ENCODE measurements at regions not wholly inside any gene's neighbourhood (a gene's known extent, or its start where the extent isn't known, plus 50 kb on each side); places are given as distances from the start of the nearest gene placed in this dataset.

GRCh38 chr5:86814907-86815306 is 197.2 kb downstream of the COX7C start:
- Histone ChIP-seq H3K36me3 (no peaks in the 10 kb centered on the region), H3K9ac (no peak overlapping the region), H3K27me3 (no peaks in the 10 kb centered on the region), H3K27ac (no peak overlapping the region), H3K9me3 (replicated peaks in 1 of 11) (no peaks in the 10 kb centered on the region), H3K4me3 (no peak overlapping the region), H4K20me1 (no peaks in the 10 kb centered on the region), H3K4me1 (peaks cover 0 to 18% (median 3%) of the 10 kb centered on the region in 10 experiments; a peak in 6 of 20 replicates), H3K4me2 (no peak overlapping the region)
- no peak for TF ChIP-seq Cebpa-rat (IDR thresholded peaks at IDR 0.05)

GRCh38 chr5:86824637-86825036 is 206.9 kb downstream of the COX7C start:
- Histone ChIP-seq H4K20me1 (no peaks in the 10 kb centered on the region), H3K36me3 (no peaks in the 10 kb centered on the region), H3K27me3 (no peaks in the 10 kb centered on the region), H3K9me3 (replicated peaks in 1 of 11) (no peaks in the 10 kb centered on the region), H3K9ac (no peak overlapping the region), H3K27ac (no peak overlapping the region), H3K4me2 (no peak overlapping the region), H3K4me1 (no peaks in the 10 kb centered on the region), H3K4me3 (no peak overlapping the region)
- TF ChIP-seq Cebpa-rat (IDR thresholded peaks at IDR 0.05), result no peak

- H4K20me1 ChIP-seq, result no peaks in the 10 kb centered on the region
- TF ChIP-seq Cebpa-rat (IDR thresholded peaks at IDR 0.05), result no peak
- H3K4me3 ChIP-seq, result no peak overlapping the region
- H3K36me3 ChIP-seq, result no peaks in the 10 kb centered on the region
- no peaks in the 10 kb centered on the region for H3K27me3 ChIP-seq
- no peak overlapping the region for H3K4me2 ChIP-seq
- no peaks in the 10 kb centered on the region for H3K4me1 ChIP-seq
- no peak overlapping the region for H3K27ac ChIP-seq
- H3K9ac ChIP-seq, result no peak overlapping the region
- peaks cover 0 to 10% (median 0%) of the 10 kb centered on the region in 11 experiments; a peak in 5 of 22 replicates for H3K9me3 ChIP-seq (replicated peaks in 1 of 11)
Observed at GRCh38 chr5:86831128-86831527, 213.4 kb downstream of the COX7C start.

GRCh38 chr5:86833868-86834267 is 216.1 kb downstream of the COX7C start:
- no peak overlapping the region for H3K4me2 ChIP-seq
- H3K4me1 ChIP-seq, result no peaks in the 10 kb centered on the region
- peaks cover 0 to 10% (median 0%) of the 10 kb centered on the region in 11 experiments; a peak in 5 of 22 replicates for H3K9me3 ChIP-seq (replicated peaks in 1 of 11)
- H3K9ac ChIP-seq, result no peak overlapping the region
- no peak overlapping the region for H3K27ac ChIP-seq
- TF ChIP-seq Cebpa-rat (IDR thresholded peaks at IDR 0.05), result no peak
- no peaks in the 10 kb centered on the region for H4K20me1 ChIP-seq
- H3K4me3 ChIP-seq, result no peak overlapping the region
- no peaks in the 10 kb centered on the region for H3K36me3 ChIP-seq
- H3K27me3 ChIP-seq, result no peaks in the 10 kb centered on the region

- Histone ChIP-seq H3K27ac (no peak overlapping the region), H3K4me3 (no peak overlapping the region), H3K36me3 (no peaks in the 10 kb centered on the region), H3K4me2 (no peak overlapping the region), H4K20me1 (no peaks in the 10 kb centered on the region), H3K9ac (no peak overlapping the region), H3K9me3 (replicated peaks in 1 of 11) (no peaks in the 10 kb centered on the region), H3K27me3 (no peaks in the 10 kb centered on the region), H3K4me1 (no peaks in the 10 kb centered on the region)
- TF ChIP-seq Cebpa-rat (IDR thresholded peaks at IDR 0.05), result no peak
Observed at GRCh38 chr5:86837610-86838009, 219.9 kb downstream of the COX7C start.

- no peaks in the 10 kb centered on the region for H4K20me1 ChIP-seq
Observed at GRCh38 chr5:86838083-86838482, 220.3 kb downstream of the COX7C start.

GRCh38 chr5:86841000-86841644 is 223.4 kb downstream of the COX7C start:
- H3K9ac ChIP-seq, result no peak overlapping the region
- H3K27ac ChIP-seq, result no peak overlapping the region
- H3K9me3 ChIP-seq (replicated peaks in 1 of 11), result no peaks in the 10 kb centered on the region
- H3K36me3 ChIP-seq, result no peaks in the 10 kb centered on the region
- no peaks in the 10 kb centered on the region for H4K20me1 ChIP-seq
- H3K4me1 ChIP-seq, result no peaks in the 10 kb centered on the region
- no peak for TF ChIP-seq Cebpa-rat (IDR thresholded peaks at IDR 0.05)
- no peak overlapping the region for H3K4me3 ChIP-seq
- H3K27me3 ChIP-seq, result no peaks in the 10 kb centered on the region
- H3K4me2 ChIP-seq, result no peak overlapping the region

More at GRCh38 chr5:86838083-86838482, 220.3 kb downstream of the COX7C start:
- H3K4me2 ChIP-seq, result no peak overlapping the region
- no peaks in the 10 kb centered on the region for H3K27me3 ChIP-seq
- H3K4me1 ChIP-seq, result no peaks in the 10 kb centered on the region
- no peaks in the 10 kb centered on the region for H3K36me3 ChIP-seq
- H3K9me3 ChIP-seq (replicated peaks in 1 of 11), result no peaks in the 10 kb centered on the region
- H3K9ac ChIP-seq, result no peak overlapping the region
- no peak overlapping the region for H3K27ac ChIP-seq
- no peak overlapping the region for H3K4me3 ChIP-seq
- TF ChIP-seq Cebpa-rat (IDR thresholded peaks at IDR 0.05), result no peak

GRCh38 chr5:86858442-86858841 is 240.7 kb downstream of the COX7C start:
- H3K36me3 ChIP-seq, result no peaks in the 10 kb centered on the region
- no peak overlapping the region for H3K4me2 ChIP-seq
- H3K9me3 ChIP-seq (replicated peaks in 1 of 11), result peaks cover 0 to 2% (median 0%) of the 10 kb centered on the region in 11 experiments; a peak in 2 of 22 replicates
- no peak for TF ChIP-seq Cebpa-rat (IDR thresholded peaks at IDR 0.05)
- peaks cover 0 to 5% (median 0%) of the 10 kb centered on the region in 10 experiments; a peak in 3 of 20 replicates for H3K4me1 ChIP-seq
- no peak overlapping the region for H3K4me3 ChIP-seq
- H3K9ac ChIP-seq, result no peak overlapping the region
- H3K27ac ChIP-seq, result no peak overlapping the region
- no peaks in the 10 kb centered on the region for H3K27me3 ChIP-seq
- H4K20me1 ChIP-seq, result no peaks in the 10 kb centered on the region

- Histone ChIP-seq H3K4me2 (no peak overlapping the region), H3K9me3 (replicated peaks in 1 of 11) (no peaks in the 10 kb centered on the region), H4K20me1 (no peaks in the 10 kb centered on the region), H3K36me3 (no peaks in the 10 kb centered on the region), H3K4me1 (peaks cover 0 to 5% (median 0%) of the 10 kb centered on the region in 10 experiments; a peak in 3 of 20 replicates), H3K27ac (no peak overlapping the region), H3K4me3 (no peak overlapping the region), H3K27me3 (no peaks in the 10 kb centered on the region), H3K9ac (no peak overlapping the region)
- no peak for TF ChIP-seq Cebpa-rat (IDR thresholded peaks at IDR 0.05)
Observed at GRCh38 chr5:86861512-86861911, 243.8 kb downstream of the COX7C start.

- no peaks in the 10 kb centered on the region for H3K27me3 ChIP-seq
- TF ChIP-seq Cebpa-rat (IDR thresholded peaks at IDR 0.05), result no peak
- H3K9me3 ChIP-seq (replicated peaks in 1 of 11), result no peaks in the 10 kb centered on the region
- peaks cover 0 to 5% (median 0%) of the 10 kb centered on the region in 10 experiments; a peak in 3 of 20 replicates for H3K4me1 ChIP-seq
- no peak overlapping the region for H3K27ac ChIP-seq
- H3K9ac ChIP-seq, result no peak overlapping the region
- no peaks in the 10 kb centered on the region for H3K36me3 ChIP-seq
- H4K20me1 ChIP-seq, result no peaks in the 10 kb centered on the region
- no peak overlapping the region for H3K4me3 ChIP-seq
- H3K4me2 ChIP-seq, result no peak overlapping the region
Observed at GRCh38 chr5:86862093-86862492, 244.4 kb downstream of the COX7C start.

Data from BLaER1 treated with 17β-estradiol and CSF1 and Interleukin-3, amounts not matched to agents 10 nM and 100 nM (cell line).